GM19023 (cell line): ENCODE measurements at regions not wholly inside any gene's neighbourhood (a gene's known extent, or its start where the extent isn't known, plus 50 kb on each side); places are given as distances from the start of the nearest gene placed in this dataset.

ENCODE experiments used
- ATAC-seq: cut with Tn5 transposase; IDR thresholded peaks from one replicate; pipeline ENCODE4 v1.9.1; 2021; ENCODE audit warnings: mild to moderate bottlenecking, moderate library complexity; ENCODE audit not compliant: unreplicated experiment

GRCh38 chr3:182190056-182190455 lies 478.3 kb downstream of the SOX2 start:
- no peak for ATAC-seq

- ATAC-seq, result no peak
These were observed 486.6 kb downstream of the SOX2 start for GRCh38 chr3:182198345-182198744.

GRCh38 chr3:182201456-182202168 lies 489.9 kb downstream of the SOX2 start:
- ATAC-seq, result no peak

GRCh38 chr3:182212479-182213076 lies 500.9 kb downstream of the SOX2 start:
- no peak for ATAC-seq

- no peak for ATAC-seq
These were observed 502.7 kb downstream of the SOX2 start for GRCh38 chr3:182214416-182214815.

GRCh38 chr3:182215881-182216280 lies 504.2 kb downstream of the SOX2 start:
- ATAC-seq, result no peak

GRCh38 chr3:182216311-182216970 lies 504.7 kb downstream of the SOX2 start:
- ATAC-seq, result no peak

GRCh38 chr3:182220013-182220412 lies 508.3 kb downstream of the SOX2 start:
- no peak for ATAC-seq

- ATAC-seq, result no peak
These were observed 508.7 kb downstream of the SOX2 start for GRCh38 chr3:182220471-182220870.

- ATAC-seq, result no peak
These were observed 515.3 kb downstream of the SOX2 start for GRCh38 chr3:182226995-182227394.

GRCh38 chr3:182233405-182233804 lies 521.7 kb downstream of the SOX2 start:
- ATAC-seq, result no peak

GRCh38 chr3:182233957-182234356 lies 522.2 kb downstream of the SOX2 start:
- no peak for ATAC-seq

- ATAC-seq, result no peak
These were observed 523.2 kb downstream of the SOX2 start for GRCh38 chr3:182234881-182235280.

GRCh38 chr3:182235504-182235903 lies 523.8 kb downstream of the SOX2 start:
- ATAC-seq, result no peak

- no peak for ATAC-seq
These were observed 526.4 kb downstream of the SOX2 start for GRCh38 chr3:182238126-182238525.

- no peak for ATAC-seq
These were observed 527.6 kb downstream of the SOX2 start for GRCh38 chr3:182239316-182239715.

GRCh38 chr3:182240474-182240873 lies 528.7 kb downstream of the SOX2 start:
- no peak for ATAC-seq

- no peak for ATAC-seq
These were observed 529.6 kb downstream of the SOX2 start for GRCh38 chr3:182241196-182241765.

- ATAC-seq, result no peak
These were observed 530.2 kb downstream of the SOX2 start for GRCh38 chr3:182241766-182242488.

- ATAC-seq, result no peak
These were observed 530.8 kb downstream of the SOX2 start for GRCh38 chr3:182242489-182242942.

- ATAC-seq, result no peak
These were observed 531.9 kb downstream of the SOX2 start for GRCh38 chr3:182243625-182244024.
